Liver (tissue), 8 donors: ENCODE measurements at regions not wholly inside any gene's neighbourhood (a gene's known extent, or its start where the extent isn't known, plus 50 kb on each side); places are given as distances from the start of the nearest gene placed in this dataset.

Experiments used
- DNase-seq: peaks from one replicate; pipeline ENCODE4 v3.0.0-alpha.2; 2017; ENCODE audit warnings: low spot score
- H3K27ac ChIP-seq, 2 donors: one replicate each; pipeline ENCODE4 v1.7.0; 2013; ENCODE audit warnings: inconsistent platforms in 2 of 2, low read length in 2 of 2, control low read depth in 1 of 2, low read depth in 1 of 2, mild to moderate bottlenecking in 1 of 2
- H3K27me3 ChIP-seq, 4 donors: one replicate each; pipeline versions ENCODE4 v1.6.1 to v1.7.0; 2013; ENCODE audit warnings: low read length in 3 of 4, inconsistent platforms in 1 of 4, mild to moderate bottlenecking in 1 of 4, moderate library complexity in 1 of 4; ENCODE audit not compliant: control insufficient read depth in 4 of 4, insufficient read depth in 4 of 4
- H3K36me3 ChIP-seq, 4 donors: one replicate each; pipeline versions ENCODE4 v1.6.1 to v1.7.0; 2013; ENCODE audit warnings: low read length in 3 of 4, mild to moderate bottlenecking in 3 of 4, low read depth in 1 of 4, moderate library complexity in 1 of 4; ENCODE audit not compliant: control insufficient read depth in 4 of 4, insufficient read depth in 3 of 4
- H3K4me1 ChIP-seq, 4 donors: one replicate each; pipeline versions ENCODE4 v1.6.1 to v1.7.0; 2013; ENCODE audit warnings: low read length in 3 of 4, mild to moderate bottlenecking in 3 of 4, moderate library complexity in 1 of 4; ENCODE audit not compliant: control insufficient read depth in 4 of 4, insufficient read depth in 4 of 4
- H3K4me3 ChIP-seq, 3 donors: one replicate each; pipeline versions ENCODE4 v1.6.1 to v1.7.0; 2013; ENCODE audit warnings: low read length in 3 of 3, control low read depth in 1 of 3, low read depth in 1 of 3, mild to moderate bottlenecking in 1 of 3
- H3K9ac ChIP-seq, 2 donors: one replicate each; pipeline ENCODE4 v1.7.0; 2013; ENCODE audit warnings: low read length in 2 of 2, mild to moderate bottlenecking in 2 of 2, moderate library complexity in 2 of 2, control low read depth in 1 of 2, low read depth in 1 of 2
- H3K9me3 ChIP-seq, 4 donors: one replicate each; pipeline versions ENCODE4 v1.6.1 to v1.7.0; 2013; ENCODE audit warnings: low read length in 3 of 4; ENCODE audit not compliant: control insufficient read depth in 4 of 4
- CTCF ChIP-seq: fragments of 150-350 bp; IDR thresholded peaks from 2 replicates; pipeline ENCODE4 v1.5.1; 2017; ENCODE audit warnings: improper control_type of control experiment, low read depth, low read length; ENCODE audit not compliant: missing input control
- EGR1 ChIP-seq, 2 donors: IDR thresholded peaks; 2 replicates each; pipeline ENCODE4 v1.6.1; 2016 to 2018; ENCODE audit warnings: antibody characterized with exemption in 2 of 2, low read depth in 2 of 2
- FOXA2 ChIP-seq: IDR thresholded peaks from 2 replicates; pipeline ENCODE4 v1.6.1; 2016; ENCODE audit warnings: antibody characterized with exemption
- HNF4G ChIP-seq: IDR thresholded peaks from 2 replicates; pipeline ENCODE4 v1.6.1; 2016; ENCODE audit warnings: antibody characterized with exemption
- JUND ChIP-seq, 2 donors: IDR thresholded peaks; 2 replicates each; pipeline ENCODE4 v1.6.1; 2016; ENCODE audit warnings: antibody characterized with exemption in 2 of 2
- MAX ChIP-seq: IDR thresholded peaks from 2 replicates; pipeline ENCODE4 v1.6.1; 2016; ENCODE audit warnings: antibody characterized with exemption
- NR2F2 ChIP-seq: IDR thresholded peaks from 2 replicates; pipeline ENCODE4 v1.6.1; 2016; ENCODE audit warnings: antibody characterized with exemption
- REST ChIP-seq: IDR thresholded peaks from 2 replicates; pipeline ENCODE4 v1.6.1; 2016; ENCODE audit warnings: antibody characterized with exemption, mild to moderate bottlenecking
- SP1 ChIP-seq: IDR thresholded peaks from 2 replicates; pipeline ENCODE4 v1.6.1; 2018; ENCODE audit warnings: antibody characterized with exemption, mild to moderate bottlenecking
- WGBS: extraction: QIAGEN DNeasy Blood & Tissue Kit; methylation state at CpG from one replicate; pipeline ENCODE4 v1.1.7; 2013; 5-methylcytosine and 5-hydroxymethylcytosine counted together
- donor health status: healthy.
- donor health status: healthy.
- donor health status: healthy.
- donor health status: healthy.
- donor health status: healthy.

- H3K27ac ChIP-seq: no peak overlapping the region
- no peaks in the 10 kb centered on the region for H3K9me3 ChIP-seq
- TF ChIP-seq HNF4G (no peak), SP1 (no peak), REST (no peak), MAX (no peak), EGR1 (IDR thresholded peaks at IDR 0.05; ENCODE audit: low read depth in 2 of 2) (no peak), FOXA2 (no peak)
- no peaks in the 10 kb centered on the region for H3K36me3 ChIP-seq
- no peak overlapping the region for H3K4me3 ChIP-seq
- H3K4me1 ChIP-seq: no peaks in the 10 kb centered on the region
- 43% methylated on average over 8 of the region's 8 CpGs for WGBS
- H3K9ac ChIP-seq: no peak overlapping the region
- no peak for DNase-seq
- peaks cover 0 to 12% (median 4%) of the 10 kb centered on the region in 4 donors for H3K27me3 ChIP-seq
Observed at GRCh38 chr17:79407385-79407784, 203.5 kb downstream of the RBFOX3 start.

- TF ChIP-seq REST (no peak), CTCF (no peak), NR2F2 (no peak), JUND (IDR thresholded peaks at IDR 0.05) (no peak), EGR1 (IDR thresholded peaks at IDR 0.05; ENCODE audit: low read depth in 2 of 2) (no peak), FOXA2 (no peak)
- peaks cover 0 to 6% (median 3%) of the 10 kb centered on the region in 4 donors for H3K27me3 ChIP-seq
- no peak overlapping the region for H3K9ac ChIP-seq
Observed at GRCh38 chr17:79406316-79406715, 204.5 kb downstream of the RBFOX3 start.

More at GRCh38 chr17:79406316-79406715, 204.5 kb downstream of the RBFOX3 start:
- no peaks in the 10 kb centered on the region for H3K36me3 ChIP-seq
- 49% methylated on average over 16 of the region's 16 CpGs for WGBS
- no peaks in the 10 kb centered on the region for H3K9me3 ChIP-seq
- no peak for DNase-seq
- H3K4me1 ChIP-seq: peaks cover 0 to under 1% (median 0%) of the 10 kb centered on the region in 4 donors
- H3K27ac ChIP-seq: no peak overlapping the region
- H3K4me3 ChIP-seq: no peak overlapping the region
